Head of caudate nucleus (tissue), 42 donors: ENCODE measurements at regions not wholly inside any gene's neighbourhood (a gene's known extent, or its start where the extent isn't known, plus 50 kb on each side); places are given as distances from the start of the nearest gene placed in this dataset.
"Not testable (repeated sequence)": the region's sequence is repeated elsewhere in the genome, so short reads cannot be mapped to it uniquely, and the experiment has no call there.

Experiments
- DNase-seq, 42 donors: peaks; one replicate each; pipeline versions ENCODE4 v3.0.0 to v3.0.0-alpha.2; 2020 to 2021; ENCODE audit warnings: mixed read lengths in 7 of 42
- intact Hi-C: fragments of 100-400 bp; cut with DNase I; formaldehyde crosslinking; loops from one replicate; pipeline ENCODE4 v1.15.0; 2022

- intact Hi-C loops, result no loop called here
- DNase-seq, result no peak
Observed at GRCh38 chr6:830667-831327, 137.9 kb upstream of the EXOC2 start.

- intact Hi-C loops, result no loop called here
- DNase-seq, result no peak
Observed at GRCh38 chr6:829656-830055, 136.7 kb upstream of the EXOC2 start.

- DNase-seq, result no peak
Observed at GRCh38 chr6:827431-827830, 134.5 kb upstream of the EXOC2 start.

GRCh38 chr6:819122-819521 is 126.2 kb upstream of the EXOC2 start:
- intact Hi-C loops, result no loop called here

More at GRCh38 chr6:827431-827830, 134.5 kb upstream of the EXOC2 start:
- intact Hi-C loops, result no loop called here

GRCh38 chr6:818196-818595 is 125.3 kb upstream of the EXOC2 start:
- peak in 6 of 42 donors; percentile 7 to 60 (median 22) for DNase-seq
- intact Hi-C loops, result no loop called here

More at GRCh38 chr6:819122-819521, 126.2 kb upstream of the EXOC2 start:
- DNase-seq, result no peak

DNA sequence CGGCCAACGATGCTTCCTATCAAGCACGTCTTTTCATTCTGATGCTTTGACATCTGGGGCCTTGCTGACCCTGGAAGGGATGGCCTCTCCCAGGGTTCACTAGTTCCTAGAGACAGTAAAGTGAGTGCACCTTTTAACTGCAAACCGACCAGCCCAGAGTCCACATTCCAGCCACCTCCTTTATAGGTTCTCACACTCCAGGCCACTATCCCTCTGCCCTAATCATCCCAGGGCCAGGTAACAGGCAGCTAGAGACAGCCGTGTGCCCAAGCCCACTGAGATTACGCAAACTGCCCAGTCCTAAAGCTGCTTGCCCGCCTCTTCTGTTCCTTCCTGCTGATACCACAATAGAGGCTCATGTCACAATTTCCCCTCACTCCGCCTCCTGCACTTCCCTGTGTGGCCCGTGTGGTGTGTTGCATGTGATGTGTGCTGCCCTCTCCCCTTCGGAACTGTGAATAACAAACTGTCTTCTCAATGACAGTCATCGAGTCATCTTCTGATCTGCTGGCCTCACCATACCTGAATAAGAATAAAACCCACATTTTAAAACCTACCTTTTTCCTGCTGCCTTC is 123.7 kb upstream of the EXOC2 start:
- intact Hi-C loops, result no loop called here
- DNase-seq, result no peak

DNA sequence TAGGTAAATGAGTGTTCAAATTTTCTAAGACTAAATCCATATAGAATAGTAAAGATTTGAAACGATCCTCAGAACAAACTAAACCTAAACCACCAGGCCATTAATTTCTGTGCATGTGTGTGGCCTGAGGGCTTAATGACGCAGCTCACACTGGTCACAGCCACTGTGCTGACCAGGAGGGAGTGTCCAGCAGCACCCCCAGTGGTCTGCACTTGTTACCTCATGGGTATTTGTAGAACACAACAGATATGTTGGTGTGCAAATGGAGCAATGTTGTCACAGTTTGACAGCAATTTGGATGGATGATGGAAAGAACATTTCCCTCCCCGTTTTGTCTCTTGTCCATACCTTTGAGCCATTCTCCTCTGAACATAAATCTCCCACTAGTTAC is 122.4 kb upstream of the EXOC2 start:
- intact Hi-C loops, result no loop called here
- no peak for DNase-seq

DNA sequence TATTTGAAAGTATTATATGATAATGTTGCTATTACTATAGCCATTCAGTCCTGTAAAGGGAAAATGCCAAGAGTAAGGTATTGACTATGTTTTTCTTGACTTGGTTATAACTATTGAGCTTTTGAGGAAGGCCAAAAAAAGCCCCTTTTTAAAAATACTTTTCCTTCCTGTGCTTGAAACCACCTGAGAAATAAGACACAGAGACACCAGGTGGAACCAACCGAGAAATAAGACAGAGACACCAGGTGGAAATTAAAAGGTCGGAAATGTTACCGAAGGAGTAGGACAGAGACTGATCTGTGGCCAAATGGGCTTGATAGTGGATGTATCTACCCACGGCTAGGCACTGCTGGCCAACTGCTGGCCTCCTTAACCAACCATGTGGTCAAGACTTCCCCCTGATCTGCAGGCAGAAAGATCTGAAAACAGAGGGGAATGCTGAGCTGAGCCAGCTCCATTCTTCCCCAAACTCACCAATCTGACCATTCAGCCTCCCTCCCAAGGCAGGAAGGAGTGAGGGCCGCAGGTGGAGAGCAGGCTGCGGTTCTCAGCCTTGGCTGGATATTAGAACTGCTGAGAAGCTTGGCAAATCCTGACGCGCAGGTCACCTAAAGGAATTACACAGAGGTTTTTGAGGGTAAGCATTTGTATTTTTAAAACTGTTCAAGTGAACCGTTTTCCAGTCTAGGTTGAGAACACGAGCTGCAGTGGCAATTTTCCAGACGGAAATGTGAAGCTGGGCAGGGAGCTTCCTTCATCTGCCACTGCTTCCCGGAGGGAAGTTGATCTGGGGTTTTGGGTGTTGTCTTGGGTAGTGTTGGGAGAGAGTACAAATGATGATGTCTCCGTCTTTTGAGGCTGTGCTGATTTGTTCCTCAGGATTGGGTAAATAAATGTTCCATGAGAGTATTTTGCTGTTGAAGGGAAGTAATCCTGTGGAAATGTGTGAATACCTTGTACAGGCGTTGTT is 121.7 kb upstream of the EXOC2 start:
- no peak for DNase-seq
- intact Hi-C loops, result no loop called here

DNA sequence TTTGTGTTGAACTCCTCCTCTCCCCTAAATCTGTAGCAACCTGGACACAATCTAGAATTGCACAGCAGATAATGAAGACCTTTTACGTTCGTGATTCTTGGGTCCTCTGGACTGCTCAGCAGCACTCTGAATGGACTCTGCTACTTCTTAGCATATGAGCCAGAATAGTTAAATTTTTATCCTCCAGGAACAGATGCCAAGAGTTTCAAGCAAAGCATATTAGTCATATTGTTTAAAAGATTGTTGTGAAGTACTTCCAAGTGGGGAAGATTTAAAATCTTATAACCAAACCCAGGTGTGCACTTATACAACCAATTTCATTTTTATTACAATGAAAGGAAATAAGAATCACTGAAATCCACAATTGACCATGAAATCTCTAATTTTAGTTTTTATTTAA is 118.9 kb upstream of the EXOC2 start:
- intact Hi-C loops, result no loop called here
- DNase-seq, result no peak

- DNase-seq, result no peak
- intact Hi-C loops, result no loop called here
Observed at GRCh38 chr6:811191-811590, 118.3 kb upstream of the EXOC2 start.

GRCh38 chr6:804771-805170 is 111.8 kb upstream of the EXOC2 start:
- DNase-seq, result peak in 12 of 42 donors; percentile 5 to 56 (median 16)
- intact Hi-C loops, result no loop called here

GRCh38 chr6:804317-804716 is 111.4 kb upstream of the EXOC2 start:
- intact Hi-C loops, result no loop called here
- no peak for DNase-seq

DNA sequence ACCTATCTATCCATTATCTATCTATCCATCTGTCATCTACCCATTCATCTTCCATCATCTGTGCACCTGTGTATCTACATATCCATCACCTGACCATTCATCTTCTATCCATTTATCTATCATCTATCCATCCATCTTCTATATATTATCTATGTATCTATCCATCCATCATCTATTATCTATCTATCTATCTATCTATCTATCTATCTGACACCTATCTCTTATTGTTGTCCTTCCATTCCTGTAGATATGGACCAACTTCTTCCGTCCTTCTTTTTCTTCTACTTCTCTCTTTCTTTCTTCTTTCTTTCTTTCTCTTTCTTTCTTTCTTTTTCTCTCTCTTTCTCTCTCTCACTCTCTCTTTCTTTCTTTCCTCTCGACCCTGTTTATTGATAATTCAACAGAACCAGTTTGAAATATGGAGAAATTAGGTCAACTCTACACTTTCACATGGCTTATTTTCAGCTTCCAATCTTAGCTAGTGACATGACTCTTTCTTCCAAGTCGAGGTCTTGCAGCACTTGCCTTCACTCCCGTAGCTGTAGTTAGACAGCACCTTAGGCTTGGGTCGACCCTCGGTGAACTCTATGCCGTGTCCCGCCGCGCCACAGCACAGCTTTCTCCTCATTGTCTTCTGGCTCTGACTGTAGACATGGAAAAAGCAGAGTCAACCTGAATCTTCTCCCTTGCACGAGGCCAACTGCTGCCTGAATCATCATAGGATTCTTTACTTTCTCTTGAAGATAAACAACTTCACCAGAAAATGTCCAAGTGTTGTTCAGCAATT is 110.4 kb upstream of the EXOC2 start:
- DNase-seq, result no peak
- intact Hi-C loops, result no loop called here

- intact Hi-C loops, result no loop called here
- DNase-seq, result no peak
Observed at GRCh38 chr6:802701-803100, 109.8 kb upstream of the EXOC2 start.

DNA sequence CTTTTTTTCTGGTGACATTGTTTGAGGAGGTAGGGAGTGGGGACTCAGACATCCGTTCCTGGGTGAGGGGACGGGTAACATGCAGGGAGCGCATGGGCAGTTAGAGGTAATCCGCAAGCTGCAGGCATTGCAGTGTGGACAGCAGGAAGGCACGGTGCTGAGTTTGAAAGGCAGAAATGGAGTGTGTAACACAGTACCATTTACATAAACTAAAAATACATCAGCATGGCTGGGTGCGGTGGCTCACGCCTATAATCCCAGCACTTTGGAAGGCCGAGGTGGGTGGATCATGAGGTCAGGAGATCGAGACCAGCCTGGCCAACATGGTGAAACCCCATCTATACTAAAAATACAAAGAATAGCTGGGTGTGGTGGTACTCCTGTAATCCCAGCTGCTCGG is 109.3 kb upstream of the EXOC2 start:
- DNase-seq, intact Hi-C loops: not testable (repeated sequence)

GRCh38 chr6:799769-800168 is 106.8 kb upstream of the EXOC2 start:
- intact Hi-C loops, result loop anchor here (5.0 kb wide), 2 partner anchors 583 to 598 kb away; no protein-coding TSS in a partner anchor
- DNase-seq, result no peak

DNA sequence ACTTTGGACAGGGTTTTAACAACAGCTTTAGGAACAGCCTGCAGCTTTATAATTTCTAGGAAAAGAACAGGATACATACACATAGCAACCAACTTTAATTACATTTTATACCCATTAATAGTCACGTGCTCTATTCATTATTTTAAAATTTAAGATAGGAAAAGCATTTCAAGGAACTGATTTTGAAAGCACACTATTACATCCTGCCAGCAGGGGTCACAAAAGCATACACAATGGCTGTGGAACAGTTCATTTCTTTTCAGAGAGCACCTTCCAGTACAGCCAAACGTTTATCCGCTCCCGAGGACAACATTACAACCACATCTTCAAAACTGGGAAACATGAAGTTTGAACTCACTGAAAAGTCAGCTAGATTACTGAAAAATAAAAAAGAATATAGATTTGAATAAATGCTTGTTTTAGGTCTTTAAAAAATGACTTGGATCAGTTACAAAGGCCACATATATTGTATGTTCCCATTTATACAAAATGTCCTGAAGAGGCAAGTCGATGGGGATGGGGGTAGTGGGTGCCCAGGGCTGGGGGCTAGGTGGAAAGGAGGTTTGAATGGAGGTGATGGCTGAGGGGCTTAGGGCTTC is 104.6 kb upstream of the EXOC2 start:
- peak in 32 of 42 donors; percentile 16 to 83 (median 54) for DNase-seq
- intact Hi-C loops, result loop anchor here (5.0 kb wide), 2 partner anchors 585 to 600 kb away; no protein-coding TSS in a partner anchor

DNA sequence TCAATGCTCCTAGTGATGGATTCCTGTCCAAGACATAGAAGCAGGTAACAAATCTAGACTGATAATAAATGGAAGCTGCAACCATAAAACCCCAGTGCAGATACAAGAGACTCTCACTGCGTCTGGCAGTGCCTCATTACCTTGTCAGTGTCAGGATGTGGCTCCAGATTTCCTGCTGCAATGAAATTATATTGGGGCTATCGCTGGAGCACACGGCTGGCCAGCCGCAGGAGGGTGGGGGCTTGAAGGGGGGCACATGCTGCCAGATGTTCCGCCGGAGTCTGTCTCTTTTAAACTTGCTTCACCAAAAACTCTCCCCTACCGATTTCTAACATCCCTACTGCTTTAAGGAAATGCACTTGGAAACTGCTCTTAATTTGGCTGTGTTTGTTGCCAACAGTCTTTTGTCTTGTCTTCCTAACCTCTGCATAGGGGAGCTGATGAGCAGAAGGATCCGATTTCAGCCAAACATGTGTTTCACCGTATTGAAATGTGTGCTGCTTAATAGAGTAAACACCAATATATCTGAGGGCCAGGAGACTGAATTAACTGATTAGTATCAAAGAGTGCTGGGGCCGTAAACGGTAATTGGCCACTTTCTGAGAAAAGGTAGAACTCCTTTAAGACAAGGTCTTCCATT is 102.2 kb upstream of the EXOC2 start:
- no peak for DNase-seq

More for the DNA sequence above, 102.2 kb upstream of the EXOC2 start:
- intact Hi-C loops, result loop anchor here (5.0 kb wide), 2 partner anchors 587 to 602 kb away; no protein-coding TSS in a partner anchor
